Upper lobe of left lung (tissue), 6 donors: ENCODE measurements at regions not wholly inside any gene's neighbourhood (a gene's known extent, or its start where the extent isn't known, plus 50 kb on each side); places are given as distances from the start of the nearest gene placed in this dataset.

Source experiments
- ATAC-seq, 2 donors: fragments of 200-7000 bp; cut with Tn5 transposase; one replicate each; pipeline ENCODE4 v1.9.1; 2022; ENCODE audit warnings: mild to moderate bottlenecking in 2 of 2, moderate library complexity in 2 of 2; ENCODE audit not compliant: low FRiP score in 2 of 2
- DNase-seq, 2 donors: peaks; one replicate each; pipeline ENCODE4 v3.0.0-alpha.2; 2019 to 2020
- H3K27ac ChIP-seq, 4 donors: fragments of 200-600 bp; sonication (generic); one replicate each; pipeline ENCODE4 v1.5.1; 2016 to 2019
- H3K27me3 ChIP-seq, 4 donors: fragments of 200-600 bp; sonication (generic); one replicate each; pipeline ENCODE4 v1.5.1; 2017 to 2019
- H3K36me3 ChIP-seq, 4 donors: fragments of 200-600 bp; sonication (generic); one replicate each; pipeline ENCODE4 v1.5.1; 2016 to 2019
- H3K4me1 ChIP-seq, 4 donors: fragments of 200-600 bp; sonication (generic); one replicate each; pipeline ENCODE4 v1.5.1; 2018 to 2019
- H3K4me3 ChIP-seq, 4 donors: fragments of 200-600 bp; sonication (generic); one replicate each; pipeline ENCODE4 v1.5.1; 2017 to 2019; ENCODE audit warnings: mild to moderate bottlenecking in 2 of 4, moderate library complexity in 1 of 4
- H3K9me3 ChIP-seq, 4 donors: fragments of 200-600 bp; sonication (generic); one replicate each; pipeline ENCODE4 v1.5.1; 2018 to 2019
- CTCF ChIP-seq, 6 experiments: fragments of 450-650 bp in 4 of 6; fragments of 200-600 bp in 2 of 6; sonication (generic) in 2 of 6; IDR thresholded peaks; one replicate each; pipeline ENCODE4 v1.5.1; 2016 to 2019; ENCODE audit warnings: antibody characterized with exemption in 6 of 6
- EP300 ChIP-seq, 4 donors: sonication (generic); formaldehyde crosslinking; IDR thresholded peaks; one replicate each; pipeline ENCODE4 v1.5.1; 2017; ENCODE audit warnings: antibody characterized with exemption in 4 of 4, control low read depth in 2 of 4
- POLR2A ChIP-seq, 4 donors: fragments of 450-650 bp; IDR thresholded peaks; one replicate each; pipeline ENCODE4 v1.5.1; 2016 to 2017; ENCODE audit warnings: antibody characterized with exemption in 4 of 4, mild to moderate bottlenecking in 2 of 4
- POLR2AphosphoS5 ChIP-seq, 2 donors: sonication (generic); formaldehyde crosslinking; IDR thresholded peaks; one replicate each; pipeline ENCODE4 v1.5.1; 2017; ENCODE audit warnings: antibody characterized with exemption in 2 of 2
- WGBS, 2 donors: methylation state at CpG; one replicate each; pipeline ENCODE4 v1.1.5; 2017 to 2018; 5-methylcytosine and 5-hydroxymethylcytosine counted together
- donor health status: DM: no; HTN: no; CAD: no; lungs with moderate emphysema.
- donor health status: DM: no; HTN: yes; CAD: no; lungs with severe emphysema.

DNA sequence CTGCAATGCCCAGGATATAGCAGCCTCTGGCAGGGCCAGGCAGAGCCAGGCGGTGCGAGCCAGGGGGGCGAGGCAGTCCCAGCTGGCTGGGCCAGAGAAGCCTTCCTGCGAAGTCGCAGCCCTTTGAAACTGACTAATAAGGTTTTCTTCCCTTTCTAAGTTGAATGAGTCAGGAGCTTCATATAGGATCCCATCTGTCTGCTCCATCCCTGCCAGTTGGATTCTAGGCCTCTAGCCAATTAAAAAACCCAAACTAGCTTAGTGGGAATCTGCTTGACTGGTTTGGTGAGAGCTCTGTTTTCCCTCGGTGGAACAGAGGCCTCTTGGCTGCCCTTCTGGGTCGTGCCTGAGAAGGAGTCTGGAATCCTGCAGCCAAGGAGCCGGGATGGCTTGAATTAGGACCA, 70.1 kb upstream of the RAPGEF1 start:
- no peaks in the 10 kb centered on the region for H3K9me3 ChIP-seq
- no peak for DNase-seq

DNA sequence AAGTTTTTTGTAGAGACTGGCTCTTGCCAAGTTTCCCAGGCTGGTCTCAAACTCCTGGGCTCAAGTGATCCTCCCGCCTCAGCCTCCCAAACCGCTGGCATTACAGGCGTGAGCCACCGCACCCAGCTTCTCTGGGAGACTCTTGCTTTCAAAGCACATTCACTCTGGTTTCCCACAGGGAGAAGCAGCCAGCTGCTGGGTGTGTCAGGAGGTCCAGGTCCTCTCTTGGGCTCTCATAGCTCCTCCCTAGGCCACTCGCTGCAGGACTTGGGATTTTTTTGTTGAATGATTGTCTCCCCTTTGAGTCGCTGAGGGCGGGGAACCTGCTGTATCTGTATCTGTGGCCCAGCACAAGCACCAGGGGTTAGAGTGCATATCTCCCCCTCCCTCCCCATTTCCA, 68.4 kb upstream of the RAPGEF1 start:
- H3K27ac ChIP-seq: no peak overlapping the region
- WGBS, 2 donors: 88 to 91% methylated on average over 7 of the region's 7 CpGs
- H3K4me3 ChIP-seq: no peak overlapping the region
- no peak for ATAC-seq
- H3K36me3 ChIP-seq: no peaks in the 10 kb centered on the region
- H3K4me1 ChIP-seq: peaks cover 0 to 4% (median 0%) of the 10 kb centered on the region in 4 donors
- DNase-seq: no peak
- TF ChIP-seq CTCF (IDR thresholded peaks at IDR 0.05): no peak
- no peak for TF ChIP-seq POLR2AphosphoS5 (IDR thresholded peaks at IDR 0.05)
- H3K27me3 ChIP-seq: no peaks in the 10 kb centered on the region
- H3K9me3 ChIP-seq: no peaks in the 10 kb centered on the region

More for the DNA sequence above, 70.1 kb upstream of the RAPGEF1 start:
- no peak for TF ChIP-seq POLR2A (IDR thresholded peaks at IDR 0.05)
- no peak for TF ChIP-seq CTCF (IDR thresholded peaks at IDR 0.05)
- TF ChIP-seq EP300 (IDR thresholded peaks at IDR 0.05): no peak
- TF ChIP-seq POLR2AphosphoS5 (IDR thresholded peaks at IDR 0.05): no peak
- H3K27ac ChIP-seq: no peak overlapping the region
- H3K4me1 ChIP-seq: peaks cover 0 to 4% (median 0%) of the 10 kb centered on the region in 4 donors
- no peak overlapping the region for H3K4me3 ChIP-seq
- H3K27me3 ChIP-seq: no peaks in the 10 kb centered on the region
- 18 to 72% methylated on average over 3 to 8 of the region's 8 CpGs for WGBS, 2 donors
- H3K36me3 ChIP-seq: no peaks in the 10 kb centered on the region
- ATAC-seq: no peak

- peaks cover 0 to 4% (median 0%) of the 10 kb centered on the region in 4 donors for H3K4me1 ChIP-seq
- H3K27me3 ChIP-seq: no peaks in the 10 kb centered on the region
- no peak overlapping the region for H3K27ac ChIP-seq
- no peak for ATAC-seq
- no peak overlapping the region for H3K4me3 ChIP-seq
- no peak for DNase-seq
- WGBS, 2 donors: 11 to 14% methylated on average over 16 to 17 of the region's 19 CpGs
- no peaks in the 10 kb centered on the region for H3K9me3 ChIP-seq
- TF ChIP-seq EP300 (IDR thresholded peaks at IDR 0.05) (no peak), CTCF (IDR thresholded peaks at IDR 0.05) (no peak), POLR2AphosphoS5 (IDR thresholded peaks at IDR 0.05) (no peak), POLR2A (IDR thresholded peaks at IDR 0.05) (no peak)
- H3K36me3 ChIP-seq: no peaks in the 10 kb centered on the region
Observed at GRCh38 chr9:131807144-131807983, 67.5 kb upstream of the RAPGEF1 start.

DNA sequence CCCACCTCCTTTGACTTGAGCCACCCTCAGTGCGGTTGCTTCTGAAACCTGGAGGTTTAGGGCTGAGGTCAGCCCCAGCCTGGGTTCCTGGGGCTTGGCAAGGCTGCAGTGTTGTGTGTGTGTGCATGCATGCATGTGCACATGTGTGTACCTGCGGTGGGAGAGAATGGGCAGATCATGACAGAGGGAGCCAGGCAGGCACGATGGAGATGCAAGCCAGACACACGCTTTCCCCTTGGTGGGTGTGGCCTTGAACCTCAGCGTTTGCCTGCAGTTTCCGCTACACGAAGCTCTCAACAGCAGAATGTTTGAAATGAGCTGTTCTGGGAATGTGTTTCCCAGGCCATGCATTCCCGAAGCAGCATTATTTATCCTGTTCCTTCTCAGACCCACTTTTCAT, 65.9 kb upstream of the RAPGEF1 start:
- Histone ChIP-seq H3K4me3 (no peak overlapping the region), H3K27me3 (no peaks in the 10 kb centered on the region), H3K27ac (no peak overlapping the region), H3K4me1 (peaks cover 0 to 4% (median 0%) of the 10 kb centered on the region in 4 donors), H3K9me3 (no peaks in the 10 kb centered on the region), H3K36me3 (no peaks in the 10 kb centered on the region)
- ATAC-seq (no peak), DNase-seq (no peak)
- no peak for TF ChIP-seq POLR2AphosphoS5 (IDR thresholded peaks at IDR 0.05)
- no peak for TF ChIP-seq CTCF (IDR thresholded peaks at IDR 0.05)
- TF ChIP-seq POLR2A (IDR thresholded peaks at IDR 0.05): no peak
- no peak for TF ChIP-seq EP300 (IDR thresholded peaks at IDR 0.05)
- 69 to 90% methylated on average over 5 to 8 of the region's 8 CpGs for WGBS, 2 donors

- H3K4me3 ChIP-seq: no peak overlapping the region
- no peak for DNase-seq
- no peak overlapping the region for H3K27ac ChIP-seq
- no peak for ATAC-seq
- TF ChIP-seq POLR2A (IDR thresholded peaks at IDR 0.05) (no peak), POLR2AphosphoS5 (IDR thresholded peaks at IDR 0.05) (no peak)
- H3K36me3 ChIP-seq: no peaks in the 10 kb centered on the region
- WGBS, 2 donors: 60 to 66% methylated on average over 3 of the region's 3 CpGs
- peaks cover 0 to 4% (median 0%) of the 10 kb centered on the region in 4 donors for H3K4me1 ChIP-seq
- no peaks in the 10 kb centered on the region for H3K27me3 ChIP-seq
- H3K9me3 ChIP-seq: no peaks in the 10 kb centered on the region
Observed at GRCh38 chr9:131804826-131805225, 65.0 kb upstream of the RAPGEF1 start.
